GM12891 (cell line): ENCODE measurements at regions not wholly inside any gene's neighbourhood (a gene's known extent, or its start where the extent isn't known, plus 50 kb on each side); places are given as distances from the start of the nearest gene placed in this dataset.

ENCODE experiments used
- POLR2A ChIP-seq: IDR thresholded peaks from 2 replicates; pipeline ENCODE4 v1.6.1; 2011; ENCODE audit warnings: low read depth, low read length, control low read depth
- POLR2AphosphoS5 ChIP-seq: IDR thresholded peaks from 2 replicates; pipeline ENCODE4 v1.6.1; 2011; ENCODE audit warnings: low read depth, low read length, control low read depth
- POU2F2 ChIP-seq: IDR thresholded peaks from 2 replicates; pipeline ENCODE4 v1.6.1; 2011; ENCODE audit warnings: low read depth, mild to moderate bottlenecking, control low read depth, low read length, moderate library complexity

DNA sequence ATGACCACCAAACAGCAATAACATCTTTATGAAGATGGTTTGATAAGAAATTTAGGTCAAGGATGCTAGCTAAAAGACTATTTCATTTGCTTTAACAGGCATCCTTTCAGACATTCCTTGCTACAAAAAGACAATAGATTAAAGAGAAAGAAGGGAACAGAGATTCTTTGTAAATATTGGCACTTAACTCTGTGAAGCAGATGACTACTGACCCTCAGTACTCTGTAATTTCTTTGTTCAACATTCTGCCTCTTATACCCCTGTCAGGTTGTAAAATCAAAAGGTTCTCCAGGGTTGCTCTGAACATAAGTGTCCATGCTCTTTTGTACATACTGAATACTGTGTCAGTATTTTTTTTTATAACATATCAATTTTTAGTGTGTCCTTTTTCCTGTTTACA is 610.6 kb upstream of the GRAMD2B start:
- TF ChIP-seq POLR2A (no peak), POLR2AphosphoS5 (no peak), POU2F2 (no peak)
